GM21390 (cell line): ENCODE measurements at regions not wholly inside any gene's neighbourhood (a gene's known extent, or its start where the extent isn't known, plus 50 kb on each side); places are given as distances from the start of the nearest gene placed in this dataset.

ENCODE experiments used
- ATAC-seq: cut with Tn5 transposase; IDR thresholded peaks from one replicate; pipeline ENCODE4 v1.9.1; 2021; ENCODE audit not compliant: unreplicated experiment

DNA sequence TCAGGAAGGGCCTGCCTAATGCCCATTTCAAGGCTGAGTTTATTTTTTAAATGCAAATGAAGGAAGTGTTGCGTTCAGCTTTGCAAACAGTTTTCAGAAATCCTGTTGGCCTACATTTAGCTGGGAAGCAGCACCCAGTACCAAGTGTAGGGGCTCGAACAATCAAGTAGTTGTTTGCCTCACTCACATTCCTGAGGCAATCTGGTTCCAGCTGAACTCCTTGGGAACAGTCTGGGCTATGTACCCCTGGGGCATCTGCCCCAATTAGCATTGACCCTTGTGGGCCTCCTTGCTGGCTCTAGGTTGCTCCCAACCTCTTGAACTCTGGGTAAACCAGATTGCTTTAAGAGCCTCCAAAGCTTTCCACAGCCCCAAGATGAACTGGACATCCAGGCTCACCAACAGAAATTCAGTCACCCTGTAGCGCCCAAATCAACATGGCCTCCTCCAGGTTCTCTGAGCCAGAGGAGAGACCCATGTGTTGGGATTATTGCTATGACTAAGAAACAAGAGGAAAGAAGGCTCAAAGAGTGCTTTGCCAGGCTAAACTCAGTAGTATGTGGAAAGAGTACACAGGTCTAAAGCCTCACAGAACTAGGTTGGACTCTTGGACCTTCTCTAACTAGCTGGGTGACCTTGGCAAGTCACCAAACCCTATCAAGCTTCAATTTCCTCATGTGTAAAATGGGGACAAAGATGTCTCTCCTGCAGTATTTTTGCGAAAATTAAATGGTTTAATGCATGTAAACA is 532.7 kb downstream of the SOX2 start:
- ATAC-seq: no peak

DNA sequence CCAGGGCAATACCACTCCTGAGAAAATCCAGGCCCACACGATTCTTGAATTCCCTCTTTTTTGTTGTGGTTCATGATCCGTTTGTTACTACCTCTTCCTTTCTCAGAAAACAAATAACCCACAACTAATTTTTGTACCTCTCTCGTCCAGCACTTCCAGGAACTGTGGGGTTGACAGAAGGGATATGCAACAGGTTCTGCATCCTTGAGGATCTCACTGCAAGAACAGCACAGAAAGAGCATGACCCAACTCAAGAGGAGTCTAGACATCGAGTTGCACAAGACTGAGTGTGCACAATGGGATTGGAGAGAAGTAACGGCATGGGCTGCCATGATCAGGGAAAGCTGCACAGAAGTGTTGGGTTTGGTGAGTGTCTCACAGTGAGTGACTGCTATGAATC is 533.3 kb downstream of the SOX2 start:
- ATAC-seq: no peak

DNA sequence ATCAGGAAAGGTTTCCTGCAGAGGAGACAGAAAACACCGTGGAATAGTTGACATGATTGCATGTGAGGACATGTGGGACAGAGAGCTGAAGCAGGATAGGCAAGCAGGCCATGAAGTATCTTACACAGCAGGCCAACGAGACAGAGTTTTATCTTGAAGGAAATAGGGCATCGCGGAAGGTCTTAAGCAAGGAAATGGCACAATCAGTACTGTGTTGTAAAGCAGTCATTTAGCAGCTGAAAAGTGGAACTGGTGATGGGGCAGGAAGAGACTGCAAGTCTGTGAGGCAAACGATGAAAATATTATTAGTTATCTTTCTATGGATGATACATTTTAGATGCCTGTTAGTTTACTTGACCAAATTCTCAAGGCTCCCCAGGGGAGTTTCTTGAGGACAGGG is 535.1 kb downstream of the SOX2 start:
- ATAC-seq: no peak

DNA sequence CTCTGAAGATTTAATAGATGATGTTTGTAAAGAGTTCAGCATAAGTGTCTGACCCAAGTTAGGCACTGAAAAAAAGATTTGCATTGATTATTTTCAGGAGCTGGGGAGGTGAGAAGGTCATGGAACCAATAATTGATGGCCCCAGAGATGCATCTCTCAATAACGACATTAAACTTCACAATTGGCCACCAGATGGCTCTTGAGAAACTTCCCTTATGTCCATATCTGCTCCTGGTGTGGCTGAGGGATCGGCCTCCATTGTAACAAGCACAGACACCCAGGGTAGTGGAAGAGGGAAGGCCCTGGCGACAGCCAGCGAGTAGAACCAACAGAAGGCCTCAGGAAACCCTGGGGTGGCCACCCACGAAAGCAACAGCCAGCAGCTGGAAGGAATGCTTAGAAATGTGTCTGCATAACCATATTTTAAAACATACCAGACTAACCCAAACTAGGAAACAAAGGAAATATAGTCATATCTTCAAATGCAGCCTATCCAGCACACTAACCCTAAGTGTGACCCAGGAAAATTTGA is 536.7 kb downstream of the SOX2 start:
- no peak for ATAC-seq

DNA sequence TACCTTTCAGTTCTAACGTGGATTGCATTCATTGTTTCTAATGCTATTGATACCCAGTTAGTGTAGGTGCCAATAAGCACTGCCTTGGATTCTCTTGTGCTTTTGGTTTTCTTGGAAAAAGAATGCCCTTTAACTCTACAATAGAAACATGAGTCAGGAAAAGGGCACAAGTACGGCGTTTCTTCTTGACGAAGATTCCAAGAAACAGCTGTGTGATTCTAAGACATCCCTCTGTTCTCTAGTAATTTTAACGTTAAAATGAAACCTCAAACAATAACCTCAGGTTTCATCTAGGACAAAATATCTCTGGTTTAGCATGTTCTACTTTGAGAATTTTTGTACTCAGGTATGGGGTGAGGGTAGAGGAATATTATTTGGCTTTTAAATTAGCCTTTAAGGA is 540.5 kb upstream of the ATP11B start:
- ATAC-seq: no peak

DNA sequence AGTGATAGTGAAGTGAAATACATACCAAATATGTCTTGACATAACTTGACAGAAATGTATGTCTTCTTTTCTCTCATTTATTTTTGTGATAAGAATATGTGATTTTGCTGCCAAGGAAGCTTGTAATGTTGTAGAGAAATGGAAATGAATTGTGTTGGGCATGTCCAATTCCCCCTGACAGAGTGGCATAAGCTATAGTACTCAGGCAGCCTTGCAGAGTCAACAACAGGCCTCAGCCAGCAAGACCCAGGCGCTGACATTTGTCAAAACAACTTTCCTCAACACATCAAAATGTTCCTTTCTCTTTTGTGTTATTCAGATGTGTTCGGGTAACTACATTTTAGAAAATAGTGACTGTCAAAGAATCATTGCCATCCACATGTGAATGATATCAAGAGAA is 538.1 kb upstream of the ATP11B start:
- ATAC-seq: no peak

DNA sequence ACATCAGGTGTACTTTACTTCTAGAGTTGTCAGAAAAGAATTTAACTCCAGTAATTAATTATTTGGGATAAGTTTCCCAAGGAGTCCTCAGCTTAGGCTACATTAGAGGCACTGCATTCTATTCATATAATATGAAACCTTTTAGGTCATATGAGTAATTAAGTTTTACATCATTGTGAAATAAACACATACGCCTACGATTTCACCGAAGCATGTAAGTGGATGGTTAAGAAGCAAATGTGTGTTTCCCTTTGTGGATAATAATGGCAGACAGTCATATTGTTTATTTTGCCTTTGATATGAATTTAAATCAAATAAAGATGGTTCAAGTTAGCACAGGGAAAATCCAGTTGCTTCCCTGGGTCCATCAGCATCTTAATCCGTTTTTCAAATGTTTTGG is 535.9 kb upstream of the ATP11B start:
- no peak for ATAC-seq

DNA sequence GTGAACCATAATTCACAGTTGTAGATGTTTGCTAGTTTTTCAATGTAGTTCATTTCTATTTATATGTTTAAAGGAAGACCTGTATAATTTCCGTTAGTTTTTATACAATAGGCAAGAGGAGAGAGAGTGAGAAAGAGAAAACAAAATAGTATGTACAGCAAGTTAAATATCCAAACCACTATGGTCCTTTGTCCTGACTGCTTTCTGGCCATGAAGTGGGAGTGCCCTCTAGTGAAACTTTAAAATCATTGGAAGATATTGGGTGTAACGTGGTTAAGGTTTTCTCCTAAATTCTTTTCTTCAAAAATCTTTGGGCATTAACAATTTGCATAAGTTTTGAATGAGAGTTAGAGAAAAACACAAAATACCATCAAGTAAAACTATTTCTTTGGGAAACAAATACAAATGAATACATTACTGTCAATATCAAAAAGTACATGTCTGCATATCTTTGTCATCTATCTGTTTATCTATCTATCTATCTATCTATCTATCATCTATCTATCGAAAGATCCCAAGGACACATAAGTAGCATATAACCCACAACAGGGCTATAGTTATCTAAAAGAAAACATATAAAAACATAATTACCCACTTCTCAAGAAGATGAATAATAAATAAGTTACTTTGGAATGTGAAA is 534.6 kb upstream of the ATP11B start:
- no peak for ATAC-seq

DNA sequence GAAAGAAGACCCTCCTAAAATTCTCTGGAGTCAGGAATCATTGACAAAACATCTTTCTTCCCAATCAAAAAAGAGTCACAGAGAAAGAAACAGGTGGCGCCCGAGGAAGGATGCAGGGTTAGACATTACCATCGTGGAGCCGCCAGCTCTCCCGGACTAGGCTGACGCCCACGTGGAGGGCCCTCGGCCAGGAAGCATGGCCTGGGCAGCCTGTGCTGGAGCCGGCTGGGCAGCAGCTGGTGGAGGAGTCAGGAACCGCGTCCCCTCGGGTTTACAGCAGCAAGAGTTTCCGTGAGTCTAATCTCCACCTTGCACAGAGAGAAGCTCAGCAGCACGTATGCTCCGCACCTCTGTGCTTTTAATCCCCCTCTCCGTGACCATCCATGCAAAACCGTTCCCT is 533.7 kb upstream of the ATP11B start:
- no peak for ATAC-seq

DNA sequence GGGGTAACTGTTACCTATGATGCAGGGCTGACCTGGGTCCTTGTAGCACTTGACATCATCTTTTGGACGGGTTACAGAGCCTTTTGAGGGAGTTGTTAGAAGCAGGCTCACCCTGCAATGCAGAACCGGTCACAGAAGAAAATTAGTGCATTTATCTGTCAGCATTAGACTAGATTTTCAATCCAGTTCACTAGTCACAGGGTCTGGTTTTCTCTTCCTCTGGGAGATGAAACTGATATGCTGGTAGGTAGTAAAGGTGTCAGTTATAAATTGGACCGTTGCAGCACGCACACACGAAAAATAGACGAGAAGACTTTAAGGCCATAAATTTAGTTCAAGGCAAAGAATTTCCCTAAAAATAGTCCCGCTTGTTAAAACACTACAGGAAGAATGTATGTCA is 532.3 kb upstream of the ATP11B start:
- no peak for ATAC-seq

DNA sequence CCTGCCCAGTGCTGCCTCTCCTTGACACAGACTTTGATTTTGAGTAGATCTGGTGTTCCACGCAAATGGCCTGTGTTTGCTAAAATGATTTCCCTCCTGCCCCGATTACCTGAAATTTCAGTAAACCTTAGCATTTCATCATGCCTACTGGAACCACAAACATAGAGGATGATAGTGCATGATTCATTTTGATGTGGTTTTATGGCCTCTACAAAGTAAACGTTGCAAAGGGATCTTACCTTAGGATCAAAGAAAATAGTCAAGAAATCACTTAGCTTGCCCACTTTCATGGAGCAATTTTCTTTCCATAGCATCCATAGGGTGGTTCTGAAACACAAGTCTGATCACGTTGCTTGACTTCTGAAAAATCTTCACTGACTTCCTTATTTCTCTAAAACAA is 524.6 kb upstream of the ATP11B start:
- ATAC-seq: no peak

DNA sequence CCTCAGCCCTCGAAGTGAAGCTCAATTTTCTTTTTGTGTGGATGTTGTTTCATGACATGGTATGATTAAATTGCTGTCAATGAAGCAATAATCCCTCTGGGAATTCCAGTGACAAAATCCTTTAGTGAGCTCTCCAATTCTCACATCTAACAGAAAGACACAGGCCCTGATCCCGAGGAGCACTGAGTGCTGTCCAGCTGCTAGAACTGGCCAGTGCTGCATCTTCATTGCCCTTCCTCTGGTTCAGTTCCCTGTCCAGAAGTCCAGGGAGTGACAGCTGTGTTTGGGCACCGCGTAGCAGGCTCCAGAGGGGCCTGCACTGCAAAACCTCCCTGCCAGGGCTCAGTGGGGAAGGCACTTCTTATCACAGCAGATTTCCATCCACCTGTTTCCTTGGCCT is 516.8 kb upstream of the ATP11B start:
- no peak for ATAC-seq

DNA sequence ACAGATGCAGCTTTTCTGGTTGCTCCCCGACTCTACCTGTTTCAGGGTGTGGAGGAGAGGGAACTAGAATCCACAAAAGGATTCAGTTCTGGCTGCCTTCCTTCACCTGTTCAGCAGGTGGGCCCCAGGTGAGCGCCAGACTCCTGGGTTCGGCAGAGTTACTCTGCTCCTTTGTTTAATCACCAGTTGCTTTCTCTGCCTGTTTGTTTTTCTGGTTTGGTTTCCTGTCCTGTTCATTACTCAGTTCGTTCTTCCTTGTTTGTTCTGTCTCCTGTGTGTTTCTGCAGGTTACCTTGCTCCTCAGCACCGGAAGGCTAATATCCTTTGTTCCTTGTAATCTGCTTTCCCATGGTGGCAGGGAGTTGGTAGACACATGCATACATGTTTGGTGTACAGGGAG is 508.5 kb upstream of the ATP11B start:
- ATAC-seq: no peak

DNA sequence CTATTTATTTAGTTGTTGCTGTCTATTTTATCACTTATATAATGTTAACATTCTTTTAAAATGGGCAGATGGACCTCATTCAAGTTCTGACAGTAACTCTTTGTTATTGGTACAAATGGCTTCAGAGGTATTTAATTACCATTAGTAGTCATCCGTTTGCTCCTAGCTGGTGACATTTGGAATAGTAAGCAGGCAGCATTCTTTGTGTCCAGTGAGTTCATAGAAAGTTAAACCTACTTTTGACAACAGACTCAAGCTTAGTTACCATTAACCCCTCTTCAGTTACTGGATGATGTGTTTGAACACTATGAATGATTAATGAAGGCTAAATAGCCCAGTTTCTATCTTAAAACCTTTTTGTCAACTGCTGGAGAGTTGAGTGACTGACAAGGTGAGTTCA is 500.7 kb upstream of the ATP11B start:
- no peak for ATAC-seq

DNA sequence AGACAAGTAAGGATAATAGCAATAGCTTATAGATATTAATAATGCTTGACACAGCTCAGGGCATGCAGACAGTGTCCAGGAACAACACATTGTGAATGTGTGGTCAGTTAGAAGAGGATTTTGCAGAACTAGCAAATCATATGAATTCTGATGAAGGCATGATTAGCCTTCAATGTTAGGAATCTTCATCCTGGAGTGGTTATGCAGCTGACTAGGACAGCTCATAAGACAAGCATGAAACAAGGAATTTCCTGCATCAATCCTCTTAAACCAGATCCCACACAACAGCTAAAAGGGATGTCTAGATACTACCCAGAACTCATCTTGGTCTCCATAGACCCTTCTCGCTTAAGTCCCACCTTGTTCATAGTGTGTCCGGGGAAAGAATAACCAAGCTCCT is 499.0 kb upstream of the ATP11B start:
- no peak for ATAC-seq

DNA sequence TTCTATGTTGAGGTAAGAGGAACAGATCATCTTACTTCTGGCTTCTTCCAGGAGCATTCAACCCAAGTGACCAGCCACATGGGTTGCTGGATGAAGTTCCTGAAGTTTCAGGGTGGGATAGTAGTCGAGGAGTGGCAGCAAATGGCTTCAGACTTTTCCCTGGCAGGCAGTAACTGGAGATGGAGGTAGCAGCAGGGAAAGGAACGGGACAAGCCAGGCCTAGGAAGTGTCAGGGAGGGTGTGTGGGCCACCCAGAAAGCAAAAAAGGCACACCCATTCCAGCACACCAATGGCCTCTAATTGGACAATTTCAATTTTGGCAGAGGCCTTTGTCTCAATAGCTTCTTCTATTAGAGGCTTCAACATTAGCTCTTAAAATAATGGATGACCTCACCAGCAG is 498.6 kb upstream of the ATP11B start:
- ATAC-seq: no peak

DNA sequence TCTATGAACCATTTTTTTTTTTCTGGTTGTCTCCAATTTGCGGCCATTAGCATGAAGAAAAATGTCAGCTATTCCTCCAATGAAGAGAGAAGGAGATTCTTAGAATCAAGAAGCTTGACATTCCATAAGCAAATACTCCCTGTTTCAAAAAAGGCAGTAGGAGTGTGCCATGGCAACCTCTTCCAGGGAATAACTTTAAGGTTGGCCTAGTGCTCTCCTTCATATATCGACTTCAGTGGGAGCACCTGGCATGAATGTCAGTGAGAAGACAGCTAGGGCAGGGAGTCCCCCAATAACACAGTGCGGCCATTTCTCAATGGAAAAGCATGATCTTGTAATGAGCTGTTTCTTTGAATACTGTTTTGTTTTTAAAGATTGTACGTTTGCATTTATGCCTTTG is 493.0 kb upstream of the ATP11B start:
- no peak for ATAC-seq

DNA sequence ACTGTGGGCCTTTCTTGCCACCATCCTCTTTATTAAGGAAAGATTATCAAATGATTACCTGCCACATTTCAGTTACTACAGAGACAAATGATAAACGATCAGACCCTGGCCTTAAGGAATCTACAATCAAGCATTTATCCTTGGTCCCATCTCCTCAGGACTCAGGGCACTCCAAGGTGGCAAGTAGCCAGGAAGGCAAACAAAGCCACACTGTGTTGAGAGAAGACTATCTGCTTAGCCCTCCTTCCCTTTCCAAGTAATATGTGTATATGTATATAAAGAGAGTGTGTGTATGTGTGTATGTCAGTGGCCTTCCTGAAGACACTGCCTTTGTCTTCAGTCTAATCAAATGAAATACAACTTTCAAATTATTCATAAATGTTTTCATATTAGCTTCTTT is 490.1 kb upstream of the ATP11B start:
- no peak for ATAC-seq

DNA sequence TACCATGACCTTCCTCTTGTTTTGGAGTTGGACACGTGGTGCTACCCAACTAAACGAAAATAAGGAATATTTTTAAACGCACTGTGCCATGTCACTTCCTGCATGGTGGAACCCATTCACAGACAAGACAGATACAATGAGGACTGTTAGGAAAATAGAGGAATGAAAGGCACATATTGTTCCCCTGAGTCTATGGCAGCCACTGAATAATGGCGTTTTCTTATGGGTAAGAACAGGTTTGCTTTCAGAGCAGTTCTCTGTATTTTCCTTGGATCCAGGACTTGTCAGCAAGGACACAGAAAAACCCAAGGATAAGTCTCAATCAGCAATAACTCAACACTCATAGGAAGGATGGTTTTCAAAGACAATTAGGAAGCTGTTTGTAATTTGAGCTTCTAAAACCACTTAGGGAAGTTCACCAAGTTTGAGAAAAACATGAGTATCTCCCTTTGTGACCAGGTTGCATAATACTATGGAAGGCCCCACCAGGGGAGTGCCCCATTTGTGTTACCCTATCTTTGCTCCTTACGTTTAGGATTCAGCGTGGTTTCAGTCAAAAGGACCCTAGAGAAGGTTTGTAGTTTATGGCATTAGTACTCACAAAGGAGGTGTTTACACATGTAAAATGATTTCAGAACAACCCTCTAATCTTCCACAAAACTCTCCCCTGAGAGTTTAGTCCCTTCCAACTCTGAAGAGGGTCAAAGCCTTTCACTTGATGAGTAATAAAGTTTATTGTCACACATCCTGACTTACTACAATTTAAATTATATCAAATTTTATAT is 487.2 kb upstream of the ATP11B start:
- ATAC-seq: no peak

DNA sequence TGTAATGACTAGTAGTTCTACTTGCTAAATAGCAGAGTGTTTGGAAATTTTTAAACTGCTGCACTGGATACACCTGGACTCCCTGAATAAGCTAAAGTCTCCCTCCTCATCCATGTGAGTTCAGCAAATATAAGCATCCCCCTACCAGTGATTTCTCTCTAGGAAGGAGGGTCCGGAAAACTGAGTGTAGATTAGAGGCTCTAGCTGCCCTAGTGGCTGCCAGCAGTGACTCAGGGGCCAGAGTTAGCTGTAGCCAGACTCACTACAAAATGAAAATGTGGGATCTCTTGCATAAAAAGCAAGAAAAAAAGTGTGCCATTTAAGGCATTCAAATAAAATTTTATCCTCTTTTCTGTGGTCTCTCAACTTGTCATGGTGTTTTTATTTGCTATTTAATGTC is 485.0 kb upstream of the ATP11B start:
- no peak for ATAC-seq

DNA sequence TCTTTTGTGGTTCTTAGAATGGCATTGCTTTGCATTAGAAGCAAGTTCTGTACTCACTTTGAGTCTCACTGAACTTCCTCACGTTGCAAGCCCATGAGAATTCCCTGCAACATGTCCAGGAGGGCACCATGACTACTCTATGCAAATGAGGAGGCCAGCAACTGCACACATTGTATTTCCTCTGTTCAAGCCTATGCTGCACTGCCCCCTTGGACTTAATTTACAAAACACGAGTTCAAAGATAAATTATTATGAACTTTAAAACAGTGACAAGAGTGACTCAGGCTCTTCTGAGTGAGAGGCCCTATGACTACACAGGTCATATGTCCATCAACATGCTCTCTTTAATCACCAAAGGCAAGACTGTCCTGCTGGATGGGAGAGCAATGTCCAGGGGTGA is 484.2 kb upstream of the ATP11B start:
- ATAC-seq: no peak

DNA sequence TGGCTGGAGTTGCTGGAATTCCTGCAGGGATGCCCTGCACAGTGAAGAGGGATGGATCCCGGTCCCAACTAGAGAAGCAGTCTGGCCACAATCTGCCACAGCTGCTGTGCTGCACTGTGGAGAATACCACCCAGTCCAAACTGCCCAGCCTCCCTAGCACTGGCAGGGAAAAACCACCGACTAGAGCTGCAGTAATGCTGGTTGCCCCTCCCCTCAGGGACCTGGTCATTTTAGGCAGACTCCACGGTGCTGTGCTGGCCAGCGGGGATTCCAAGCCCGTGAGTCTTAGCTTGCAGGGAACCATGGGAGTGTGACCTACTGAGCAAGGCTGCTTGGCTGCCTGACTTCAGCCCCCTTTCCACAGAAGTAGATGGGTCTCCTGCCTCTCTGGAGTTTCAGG is 478.0 kb upstream of the ATP11B start:
- ATAC-seq: no peak
